Testis (tissue), 2 donors: ENCODE measurements at regions not wholly inside any gene's neighbourhood (a gene's known extent, or its start where the extent isn't known, plus 50 kb on each side); places are given as distances from the start of the nearest gene placed in this dataset.

Experiments
- POLR2A ChIP-seq: fragments of 450-650 bp; IDR thresholded peaks from one replicate; pipeline ENCODE4 v1.6.1; 2017; ENCODE audit warnings: antibody characterized with exemption, mild to moderate bottlenecking, moderate library complexity
- TF ChIP-seq, protein P1 (sequence below), 3 experiments: fragments of 450-650 bp in 2 of 3; fragments of 200-600 bp in 1 of 3; sonication (generic) in 1 of 3; IDR thresholded peaks; one replicate each; pipeline ENCODE4 v1.5.1; 2016 to 2019; ENCODE audit warnings: antibody characterized with exemption in 3 of 3, mild to moderate bottlenecking in 2 of 3, moderate library complexity in 1 of 3

GRCh38 chr2:144322379-144322778 is 197.5 kb downstream of the ZEB2 start:
- TF ChIP-seq, protein P1, sequence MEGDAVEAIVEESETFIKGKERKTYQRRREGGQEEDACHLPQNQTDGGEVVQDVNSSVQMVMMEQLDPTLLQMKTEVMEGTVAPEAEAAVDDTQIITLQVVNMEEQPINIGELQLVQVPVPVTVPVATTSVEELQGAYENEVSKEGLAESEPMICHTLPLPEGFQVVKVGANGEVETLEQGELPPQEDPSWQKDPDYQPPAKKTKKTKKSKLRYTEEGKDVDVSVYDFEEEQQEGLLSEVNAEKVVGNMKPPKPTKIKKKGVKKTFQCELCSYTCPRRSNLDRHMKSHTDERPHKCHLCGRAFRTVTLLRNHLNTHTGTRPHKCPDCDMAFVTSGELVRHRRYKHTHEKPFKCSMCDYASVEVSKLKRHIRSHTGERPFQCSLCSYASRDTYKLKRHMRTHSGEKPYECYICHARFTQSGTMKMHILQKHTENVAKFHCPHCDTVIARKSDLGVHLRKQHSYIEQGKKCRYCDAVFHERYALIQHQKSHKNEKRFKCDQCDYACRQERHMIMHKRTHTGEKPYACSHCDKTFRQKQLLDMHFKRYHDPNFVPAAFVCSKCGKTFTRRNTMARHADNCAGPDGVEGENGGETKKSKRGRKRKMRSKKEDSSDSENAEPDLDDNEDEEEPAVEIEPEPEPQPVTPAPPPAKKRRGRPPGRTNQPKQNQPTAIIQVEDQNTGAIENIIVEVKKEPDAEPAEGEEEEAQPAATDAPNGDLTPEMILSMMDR (IDR thresholded peaks at IDR 0.05): no peak
- TF ChIP-seq POLR2A: no peak
